Activated T-helper 2 cell treated with anti-CD3 and anti-CD28 coated beads, Interferon-gamma antibody, Interleukin-2, Interleukin-4, amounts not matched to agents 10 μg/mL and 5 μg/mL and 100 μg/mL, durations not matched to agents 14 hours and 24 hours and 36 hours (primary cell): ENCODE measurements at regions not wholly inside any gene's neighbourhood (a gene's known extent, or its start where the extent isn't known, plus 50 kb on each side); places are given as distances from the start of the nearest gene placed in this dataset.

Source experiments
- DNase-seq: peaks from one replicate; pipeline ENCODE4 v3.0.0; 2021; ENCODE audit warnings: low spot score
- H3K27ac Mint-ChIP-seq: one replicate; pipeline ENCODE4 v1.8.0; 2021; ENCODE audit warnings: mixed read lengths
- H3K27me3 Mint-ChIP-seq: one replicate; pipeline ENCODE4 v1.8.0; 2021; ENCODE audit warnings: low read depth, mixed read lengths
- H3K36me3 Mint-ChIP-seq: one replicate; pipeline ENCODE4 v1.8.0; 2021; ENCODE audit warnings: low read depth, mixed read lengths
- H3K4me1 Mint-ChIP-seq: one replicate; pipeline ENCODE4 v1.8.0; 2021; ENCODE audit warnings: low read depth, mixed read lengths
- H3K4me3 Mint-ChIP-seq: one replicate; pipeline ENCODE4 v1.8.0; 2021; ENCODE audit warnings: low read depth, mild to moderate bottlenecking, moderate library complexity, mixed read lengths
- H3K9me3 Mint-ChIP-seq: one replicate; pipeline ENCODE4 v1.8.0; 2021; ENCODE audit warnings: mixed read lengths
- intact Hi-C: fragments of 100-400 bp; cut with micrococcal nuclease; formaldehyde crosslinking; loops from one replicate; pipeline ENCODE4 v1.15.1; 2023

- H3K9me3 Mint-ChIP-seq, result no peaks in the 10 kb centered on the region
- intact Hi-C loops, result no loop called here
- no peak overlapping the region for H3K27ac Mint-ChIP-seq
- no peak overlapping the region for H3K4me3 Mint-ChIP-seq
- DNase-seq, result no peak
- H3K36me3 Mint-ChIP-seq, result no peaks in the 10 kb centered on the region
- peaks cover under 1% of the 10 kb centered on the region for H3K27me3 Mint-ChIP-seq
- peaks cover 4% of the 10 kb centered on the region for H3K4me1 Mint-ChIP-seq
Measured at GRCh38 chr11:70677232-70677916, 279.0 kb downstream of the CTTN start.

GRCh38 chr11:70678931-70679900 lies 280.9 kb downstream of the CTTN start:
- Mint-ChIP-seq H3K4me1 (peaks cover 4% of the 10 kb centered on the region), H3K36me3 (no peaks in the 10 kb centered on the region), H3K27ac (no peak overlapping the region), H3K9me3 (no peaks in the 10 kb centered on the region), H3K4me3 (no peak overlapping the region), H3K27me3 (no peaks in the 10 kb centered on the region)
- intact Hi-C loops, result no loop called here
- DNase-seq, result no peak

- H3K4me3 Mint-ChIP-seq, result no peak overlapping the region
- H3K27me3 Mint-ChIP-seq, result no peaks in the 10 kb centered on the region
- intact Hi-C loops, result no loop called here
- H3K4me1 Mint-ChIP-seq, result peaks cover 4% of the 10 kb centered on the region
- no peaks in the 10 kb centered on the region for H3K36me3 Mint-ChIP-seq
- H3K9me3 Mint-ChIP-seq, result no peaks in the 10 kb centered on the region
- DNase-seq, result no peak
- no peak overlapping the region for H3K27ac Mint-ChIP-seq
Measured at GRCh38 chr11:70680781-70681281, 282.5 kb downstream of the CTTN start.

DNA sequence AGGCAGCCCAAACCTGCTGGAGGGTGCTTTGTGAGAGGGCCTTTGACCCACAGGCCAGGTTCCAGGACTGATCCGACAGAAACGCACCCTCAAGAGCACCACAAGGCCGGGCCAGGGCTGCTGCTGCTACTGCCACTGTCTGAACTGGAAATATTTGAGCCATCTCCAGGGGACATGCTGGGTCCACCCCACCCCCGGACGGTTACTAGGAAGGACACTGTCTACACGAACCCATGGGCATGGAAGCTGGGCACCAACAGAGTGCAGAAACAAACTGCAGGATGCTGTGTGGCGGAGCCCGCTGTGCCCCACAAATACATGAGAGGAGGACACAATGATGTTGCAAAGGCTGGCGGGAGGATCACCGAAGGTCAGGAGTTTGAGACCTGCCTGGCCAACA lies 283.7 kb downstream of the CTTN start:
- Mint-ChIP-seq H3K4me1 (peaks cover 4% of the 10 kb centered on the region), H3K4me3 (no peak overlapping the region), H3K27ac (no peak overlapping the region), H3K27me3 (no peaks in the 10 kb centered on the region), H3K36me3 (no peaks in the 10 kb centered on the region), H3K9me3 (no peaks in the 10 kb centered on the region)
- intact Hi-C loops, result no loop called here
- no peak for DNase-seq

- no peak for DNase-seq
- Mint-ChIP-seq H3K4me1 (peaks cover 4% of the 10 kb centered on the region), H3K27me3 (no peaks in the 10 kb centered on the region), H3K27ac (no peak overlapping the region), H3K4me3 (no peak overlapping the region), H3K36me3 (no peaks in the 10 kb centered on the region), H3K9me3 (no peaks in the 10 kb centered on the region)
- intact Hi-C loops, result no loop called here
Measured at GRCh38 chr11:70682760-70683159, 284.4 kb downstream of the CTTN start.

- Mint-ChIP-seq H3K27ac (no peak overlapping the region), H3K9me3 (peaks cover 4% of the 10 kb centered on the region), H3K27me3 (no peaks in the 10 kb centered on the region), H3K4me3 (no peak overlapping the region), H3K36me3 (no peaks in the 10 kb centered on the region), H3K4me1 (no peaks in the 10 kb centered on the region)
- intact Hi-C loops, result no loop called here
- no peak for DNase-seq
Measured at GRCh38 chr11:70687716-70688115, 289.4 kb downstream of the CTTN start.

GRCh38 chr11:70688142-70688541 lies 289.8 kb downstream of the CTTN start:
- no peaks in the 10 kb centered on the region for H3K4me1 Mint-ChIP-seq
- H3K27me3 Mint-ChIP-seq, result no peaks in the 10 kb centered on the region
- peaks cover 4% of the 10 kb centered on the region for H3K9me3 Mint-ChIP-seq
- no peak for DNase-seq
- no peak overlapping the region for H3K4me3 Mint-ChIP-seq
- no peak overlapping the region for H3K27ac Mint-ChIP-seq
- intact Hi-C loops, result no loop called here
- no peaks in the 10 kb centered on the region for H3K36me3 Mint-ChIP-seq

DNA sequence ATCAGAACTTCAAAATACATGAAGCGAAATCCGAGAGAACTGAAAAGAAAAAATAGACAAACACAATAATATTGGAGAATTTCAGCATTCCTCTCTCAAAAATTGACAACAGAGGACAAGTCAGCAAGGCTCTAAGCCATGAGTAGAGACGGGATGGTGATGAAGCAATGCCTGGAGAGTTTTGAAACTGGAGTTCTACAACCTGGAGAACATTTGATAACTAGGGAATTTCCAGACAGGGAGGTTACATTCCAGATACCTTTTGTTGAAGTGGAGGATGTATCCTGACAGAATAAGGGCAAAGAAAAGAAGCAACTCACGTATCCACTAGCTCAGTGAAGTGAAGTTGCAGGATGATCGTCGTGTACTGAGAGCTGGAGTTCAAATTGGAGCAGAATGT lies 291.4 kb downstream of the CTTN start:
- Mint-ChIP-seq H3K27me3 (no peaks in the 10 kb centered on the region), H3K4me1 (no peaks in the 10 kb centered on the region), H3K4me3 (no peak overlapping the region), H3K36me3 (no peaks in the 10 kb centered on the region), H3K9me3 (peaks cover 4% of the 10 kb centered on the region), H3K27ac (no peak overlapping the region)
- intact Hi-C loops, result no loop called here
- no peak for DNase-seq

DNA sequence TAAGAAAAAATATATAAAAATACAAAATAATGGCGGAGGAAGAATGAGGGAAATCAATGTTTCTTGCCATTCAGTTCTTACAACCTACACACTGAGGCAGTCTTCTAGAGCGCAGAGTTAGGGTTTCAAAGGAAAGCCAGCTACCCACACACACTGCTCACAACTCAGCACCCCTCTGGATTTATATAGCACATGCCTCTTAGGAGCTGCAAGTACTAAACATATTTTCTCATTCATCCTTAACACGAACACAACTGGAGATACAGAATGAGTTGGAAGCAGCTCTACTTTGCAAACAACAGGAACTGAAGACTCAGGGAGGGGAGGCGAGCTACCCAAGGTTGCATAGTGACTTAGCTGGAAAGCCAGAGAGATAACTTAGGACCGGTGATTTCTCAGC lies 293.8 kb downstream of the CTTN start:
- intact Hi-C loops, result no loop called here
- no peak overlapping the region for H3K27ac Mint-ChIP-seq
- H3K4me3 Mint-ChIP-seq, result no peak overlapping the region
- no peak for DNase-seq
- no peaks in the 10 kb centered on the region for H3K4me1 Mint-ChIP-seq
- no peaks in the 10 kb centered on the region for H3K27me3 Mint-ChIP-seq
- no peaks in the 10 kb centered on the region for H3K36me3 Mint-ChIP-seq
- H3K9me3 Mint-ChIP-seq, result peaks cover 4% of the 10 kb centered on the region

- no peak overlapping the region for H3K4me3 Mint-ChIP-seq
- H3K27ac Mint-ChIP-seq, result no peak overlapping the region
- peaks cover 4% of the 10 kb centered on the region for H3K9me3 Mint-ChIP-seq
- no peaks in the 10 kb centered on the region for H3K36me3 Mint-ChIP-seq
- H3K27me3 Mint-ChIP-seq, result no peaks in the 10 kb centered on the region
- H3K4me1 Mint-ChIP-seq, result no peaks in the 10 kb centered on the region
- no peak for DNase-seq
- intact Hi-C loops, result no loop called here
Measured at GRCh38 chr11:70694371-70694770, 296.0 kb downstream of the CTTN start.

DNA sequence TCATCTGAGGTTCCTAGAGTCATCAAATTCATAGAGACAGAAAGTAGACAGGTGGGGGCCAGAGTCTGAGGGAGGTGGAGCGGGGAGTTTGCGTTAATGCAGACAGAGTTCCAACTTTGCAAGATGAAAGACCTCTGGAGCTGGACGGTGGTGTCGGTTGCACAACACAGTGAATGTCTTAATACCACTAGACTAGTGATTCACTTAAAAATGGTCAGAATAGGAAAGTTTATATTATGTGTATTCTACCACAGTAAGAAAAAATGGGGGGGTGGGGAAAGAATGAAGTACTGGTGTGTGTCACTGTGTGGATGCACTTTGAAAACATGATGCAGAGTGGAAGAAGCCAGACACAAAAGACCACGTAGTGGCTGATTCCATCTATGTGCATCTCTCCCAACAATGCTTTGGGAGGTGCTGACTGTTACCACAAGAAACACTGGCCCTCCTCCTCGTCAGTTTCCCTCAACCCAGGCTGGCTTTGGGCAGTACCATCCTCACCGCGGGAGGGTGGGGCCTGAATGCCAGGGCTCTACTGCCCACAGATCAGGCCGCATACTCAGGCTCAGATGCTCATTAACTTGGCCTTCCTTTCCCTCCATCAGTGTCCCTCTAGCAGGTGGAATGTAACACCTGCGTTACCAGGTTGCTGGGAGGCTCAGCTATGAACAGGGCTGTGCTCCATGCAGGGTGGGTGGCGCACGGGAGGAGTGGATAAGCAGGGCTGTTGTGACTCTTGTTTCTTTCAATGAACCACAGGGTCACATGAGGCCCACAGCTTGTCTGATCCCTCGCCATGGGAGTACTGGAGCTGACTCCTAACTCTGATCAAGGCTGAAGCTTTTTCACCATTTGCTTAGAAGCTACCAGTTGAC lies 297.0 kb downstream of the CTTN start:
- no peak overlapping the region for H3K27ac Mint-ChIP-seq
- intact Hi-C loops, result no loop called here

GRCh38 chr11:70696076-70696475 lies 297.7 kb downstream of the CTTN start:
- H3K4me3 Mint-ChIP-seq, result no peak overlapping the region
- DNase-seq, result no peak
- H3K36me3 Mint-ChIP-seq, result no peaks in the 10 kb centered on the region
- intact Hi-C loops, result no loop called here
- H3K27me3 Mint-ChIP-seq, result no peaks in the 10 kb centered on the region
- no peak overlapping the region for H3K27ac Mint-ChIP-seq
- H3K4me1 Mint-ChIP-seq, result no peaks in the 10 kb centered on the region
- H3K9me3 Mint-ChIP-seq, result no peaks in the 10 kb centered on the region

More for the DNA sequence above, 297.0 kb downstream of the CTTN start:
- H3K4me1 Mint-ChIP-seq, result no peaks in the 10 kb centered on the region
- H3K4me3 Mint-ChIP-seq, result no peak overlapping the region
- no peaks in the 10 kb centered on the region for H3K27me3 Mint-ChIP-seq
- no peaks in the 10 kb centered on the region for H3K9me3 Mint-ChIP-seq
- DNase-seq, result no peak
- H3K36me3 Mint-ChIP-seq, result no peaks in the 10 kb centered on the region
